ENCODE measurements at regions not wholly inside any gene's neighbourhood (a gene's known extent, or its start where the extent isn't known, plus 50 kb on each side); places are given as distances from the start of the nearest gene placed in this dataset.

DNA sequence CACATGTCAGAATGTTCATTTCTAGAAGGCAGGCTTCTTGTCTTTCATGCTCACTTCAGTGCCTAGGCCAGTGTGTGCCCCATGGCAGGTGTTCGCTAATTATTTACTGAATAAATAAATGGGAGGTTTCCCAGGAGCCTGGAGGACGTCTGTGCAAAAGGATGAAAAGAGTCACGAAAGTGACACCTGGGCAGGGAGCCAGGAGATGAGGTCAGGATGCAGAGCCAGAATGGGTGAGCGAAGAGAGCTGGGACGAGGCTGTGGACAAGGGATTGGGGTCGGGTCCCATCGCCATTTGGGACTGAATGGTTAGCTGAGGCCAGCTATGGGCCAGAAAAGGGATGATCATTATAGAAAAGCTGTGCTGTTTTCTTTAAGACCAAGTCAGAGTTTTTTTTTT lies 560.4 kb downstream of the TBC1D22A start:
- TF ChIP-seq, protein P1, sequence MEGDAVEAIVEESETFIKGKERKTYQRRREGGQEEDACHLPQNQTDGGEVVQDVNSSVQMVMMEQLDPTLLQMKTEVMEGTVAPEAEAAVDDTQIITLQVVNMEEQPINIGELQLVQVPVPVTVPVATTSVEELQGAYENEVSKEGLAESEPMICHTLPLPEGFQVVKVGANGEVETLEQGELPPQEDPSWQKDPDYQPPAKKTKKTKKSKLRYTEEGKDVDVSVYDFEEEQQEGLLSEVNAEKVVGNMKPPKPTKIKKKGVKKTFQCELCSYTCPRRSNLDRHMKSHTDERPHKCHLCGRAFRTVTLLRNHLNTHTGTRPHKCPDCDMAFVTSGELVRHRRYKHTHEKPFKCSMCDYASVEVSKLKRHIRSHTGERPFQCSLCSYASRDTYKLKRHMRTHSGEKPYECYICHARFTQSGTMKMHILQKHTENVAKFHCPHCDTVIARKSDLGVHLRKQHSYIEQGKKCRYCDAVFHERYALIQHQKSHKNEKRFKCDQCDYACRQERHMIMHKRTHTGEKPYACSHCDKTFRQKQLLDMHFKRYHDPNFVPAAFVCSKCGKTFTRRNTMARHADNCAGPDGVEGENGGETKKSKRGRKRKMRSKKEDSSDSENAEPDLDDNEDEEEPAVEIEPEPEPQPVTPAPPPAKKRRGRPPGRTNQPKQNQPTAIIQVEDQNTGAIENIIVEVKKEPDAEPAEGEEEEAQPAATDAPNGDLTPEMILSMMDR (conservative IDR thresholded peaks at IDR 0.05; ENCODE audit: low read length), result no peak
- TF ChIP-seq EZH2phosphoT487 (IDR thresholded peaks at IDR 0.05; ENCODE audit: borderline replicate concordance), result no peak
